PC-3 (cell line): ENCODE measurements at regions not wholly inside any gene's neighbourhood (a gene's known extent, or its start where the extent isn't known, plus 50 kb on each side); places are given as distances from the start of the nearest gene placed in this dataset.

Experiments used
- EZH2 ChIP-seq: fragments of 300-600 bp; sonication (generic); IDR thresholded peaks from one replicate; pipeline ENCODE4 v1.6.1; 2017; ENCODE audit warnings: antibody characterized with exemption, mild to moderate bottlenecking, low read length; ENCODE audit not compliant: unreplicated experiment
- EZH2phosphoT487 ChIP-seq: fragments of 300-600 bp; sonication (generic); IDR thresholded peaks from 2 replicates; pipeline ENCODE4 v1.6.1; 2018; ENCODE audit warnings: mild to moderate bottlenecking, antibody characterized with exemption, low read length, borderline replicate concordance
- TF ChIP-seq, protein P1 (sequence below): fragments of 300-600 bp; sonication (generic); conservative IDR thresholded peaks from 2 replicates; pipeline ENCODE4 v1.5.1; 2017; ENCODE audit warnings: antibody characterized with exemption, low read depth, mild to moderate bottlenecking, low read length

DNA sequence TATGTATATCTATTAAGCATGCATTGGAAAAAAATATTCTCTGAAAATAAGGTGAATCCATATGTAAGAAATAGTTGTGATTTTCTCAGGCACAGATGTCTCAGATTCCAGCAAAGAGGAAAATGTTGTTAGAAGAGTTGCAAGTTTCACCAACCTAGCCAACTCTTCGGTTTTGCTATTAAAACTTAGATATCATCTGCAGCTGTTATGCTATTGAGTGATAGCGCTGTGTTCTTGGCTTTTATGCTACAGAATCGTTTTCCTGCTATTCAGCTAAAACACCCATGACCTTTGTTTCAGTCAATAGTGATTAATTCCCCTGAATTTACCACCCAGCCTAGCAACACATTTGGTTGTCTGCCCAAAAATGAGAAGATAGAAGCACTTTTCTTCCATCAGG, 795.6 kb upstream of the ANO3 start:
- TF ChIP-seq, protein P1, sequence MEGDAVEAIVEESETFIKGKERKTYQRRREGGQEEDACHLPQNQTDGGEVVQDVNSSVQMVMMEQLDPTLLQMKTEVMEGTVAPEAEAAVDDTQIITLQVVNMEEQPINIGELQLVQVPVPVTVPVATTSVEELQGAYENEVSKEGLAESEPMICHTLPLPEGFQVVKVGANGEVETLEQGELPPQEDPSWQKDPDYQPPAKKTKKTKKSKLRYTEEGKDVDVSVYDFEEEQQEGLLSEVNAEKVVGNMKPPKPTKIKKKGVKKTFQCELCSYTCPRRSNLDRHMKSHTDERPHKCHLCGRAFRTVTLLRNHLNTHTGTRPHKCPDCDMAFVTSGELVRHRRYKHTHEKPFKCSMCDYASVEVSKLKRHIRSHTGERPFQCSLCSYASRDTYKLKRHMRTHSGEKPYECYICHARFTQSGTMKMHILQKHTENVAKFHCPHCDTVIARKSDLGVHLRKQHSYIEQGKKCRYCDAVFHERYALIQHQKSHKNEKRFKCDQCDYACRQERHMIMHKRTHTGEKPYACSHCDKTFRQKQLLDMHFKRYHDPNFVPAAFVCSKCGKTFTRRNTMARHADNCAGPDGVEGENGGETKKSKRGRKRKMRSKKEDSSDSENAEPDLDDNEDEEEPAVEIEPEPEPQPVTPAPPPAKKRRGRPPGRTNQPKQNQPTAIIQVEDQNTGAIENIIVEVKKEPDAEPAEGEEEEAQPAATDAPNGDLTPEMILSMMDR = no peak
- TF ChIP-seq EZH2 (no peak), EZH2phosphoT487 (no peak)
